ENCODE measurements at regions not wholly inside any gene's neighbourhood (a gene's known extent, or its start where the extent isn't known, plus 50 kb on each side); places are given as distances from the start of the nearest gene placed in this dataset.

DNA sequence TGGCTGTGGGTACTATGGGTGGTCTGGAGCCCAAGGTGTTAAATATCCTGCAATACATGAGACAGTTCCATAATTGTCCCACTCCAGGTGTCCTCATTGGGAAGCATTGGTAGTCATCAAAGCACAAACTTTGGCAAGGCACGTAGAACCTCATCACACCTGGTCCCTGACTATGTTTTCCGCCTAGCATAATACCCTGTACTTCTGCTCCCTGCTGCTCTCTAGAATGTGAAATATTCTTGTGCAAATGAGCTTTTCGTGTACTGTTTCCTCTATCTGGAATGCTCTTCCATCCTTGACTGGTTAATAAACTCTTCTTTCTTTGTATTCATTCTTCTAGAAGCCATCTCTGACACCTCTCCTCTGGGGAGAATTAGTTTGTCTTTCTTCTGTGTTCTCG, 103.2 kb downstream of the EBLN2 start:
- TF ChIP-seq, protein P1, sequence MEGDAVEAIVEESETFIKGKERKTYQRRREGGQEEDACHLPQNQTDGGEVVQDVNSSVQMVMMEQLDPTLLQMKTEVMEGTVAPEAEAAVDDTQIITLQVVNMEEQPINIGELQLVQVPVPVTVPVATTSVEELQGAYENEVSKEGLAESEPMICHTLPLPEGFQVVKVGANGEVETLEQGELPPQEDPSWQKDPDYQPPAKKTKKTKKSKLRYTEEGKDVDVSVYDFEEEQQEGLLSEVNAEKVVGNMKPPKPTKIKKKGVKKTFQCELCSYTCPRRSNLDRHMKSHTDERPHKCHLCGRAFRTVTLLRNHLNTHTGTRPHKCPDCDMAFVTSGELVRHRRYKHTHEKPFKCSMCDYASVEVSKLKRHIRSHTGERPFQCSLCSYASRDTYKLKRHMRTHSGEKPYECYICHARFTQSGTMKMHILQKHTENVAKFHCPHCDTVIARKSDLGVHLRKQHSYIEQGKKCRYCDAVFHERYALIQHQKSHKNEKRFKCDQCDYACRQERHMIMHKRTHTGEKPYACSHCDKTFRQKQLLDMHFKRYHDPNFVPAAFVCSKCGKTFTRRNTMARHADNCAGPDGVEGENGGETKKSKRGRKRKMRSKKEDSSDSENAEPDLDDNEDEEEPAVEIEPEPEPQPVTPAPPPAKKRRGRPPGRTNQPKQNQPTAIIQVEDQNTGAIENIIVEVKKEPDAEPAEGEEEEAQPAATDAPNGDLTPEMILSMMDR (IDR thresholded peaks at IDR 0.05) = no peak
- intact Hi-C loops (cut with micrococcal nuclease) = no loop called here

DNA sequence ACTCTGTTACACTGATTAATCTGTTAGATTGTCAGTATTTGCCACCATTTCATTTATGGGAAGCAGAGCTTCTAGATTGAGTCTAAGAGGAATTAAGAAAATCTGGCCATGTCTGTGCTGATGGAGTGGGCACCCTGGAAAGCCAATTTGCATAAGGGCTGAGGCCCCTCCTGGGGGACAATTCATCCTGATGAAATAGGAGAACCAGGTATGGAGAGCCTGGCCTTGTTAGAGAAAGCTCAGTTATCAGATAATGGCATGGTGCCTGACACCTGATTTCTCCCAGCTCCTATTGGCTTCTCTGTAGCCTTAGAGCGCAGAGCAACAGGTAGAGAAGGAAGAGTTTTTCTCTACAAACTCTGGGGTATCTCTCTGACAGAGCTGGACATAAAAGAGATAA, 114.2 kb downstream of the EBLN2 start:
- intact Hi-C loops (cut with micrococcal nuclease) = no loop called here
- ChIA-PET POLR2A (no interaction called here), CTCF (no interaction called here)
- DNase-seq (no peak), ATAC-seq (no peak)
- H3K4me3 Mint-ChIP-seq = no peak overlapping the region
- TF ChIP-seq, protein P1 (IDR thresholded peaks at IDR 0.05) = no peak
- H3K27me3 Mint-ChIP-seq = no peaks in the 10 kb centered on the region
- no peaks in the 10 kb centered on the region for H3K4me1 Mint-ChIP-seq (ENCODE audit: low read depth)
- no peaks in the 10 kb centered on the region for H3K9me3 Mint-ChIP-seq
- no peak overlapping the region for H3K27ac Mint-ChIP-seq
- H3K36me3 Mint-ChIP-seq (ENCODE audit: low read depth) = no peaks in the 10 kb centered on the region

More for the DNA sequence above, 103.2 kb downstream of the EBLN2 start:
- Mint-ChIP-seq H3K4me1 (ENCODE audit: low read depth) (no peaks in the 10 kb centered on the region), H3K27ac (no peak overlapping the region), H3K27me3 (peaks cover 5% of the 10 kb centered on the region), H3K9me3 (no peaks in the 10 kb centered on the region), H3K36me3 (ENCODE audit: low read depth) (no peaks in the 10 kb centered on the region), H3K4me3 (no peak overlapping the region)
- DNase-seq = no peak
- no peak for ATAC-seq
- ChIA-PET CTCF (no interaction called here), POLR2A (no interaction called here)

- no peak for ATAC-seq
- Mint-ChIP-seq H3K9me3 (no peaks in the 10 kb centered on the region), H3K4me3 (no peak overlapping the region), H3K27ac (no peak overlapping the region), H3K27me3 (no peaks in the 10 kb centered on the region), H3K36me3 (ENCODE audit: low read depth) (no peaks in the 10 kb centered on the region), H3K4me1 (ENCODE audit: low read depth) (no peaks in the 10 kb centered on the region)
- ChIA-PET CTCF (no interaction called here), POLR2A (no interaction called here)
- TF ChIP-seq, protein P1 (IDR thresholded peaks at IDR 0.05) = no peak
- DNase-seq = no peak
- intact Hi-C loops (cut with micrococcal nuclease) = no loop called here
Observed at GRCh38 chr3:73176941-73177340, 115.5 kb downstream of the EBLN2 start.

DNA sequence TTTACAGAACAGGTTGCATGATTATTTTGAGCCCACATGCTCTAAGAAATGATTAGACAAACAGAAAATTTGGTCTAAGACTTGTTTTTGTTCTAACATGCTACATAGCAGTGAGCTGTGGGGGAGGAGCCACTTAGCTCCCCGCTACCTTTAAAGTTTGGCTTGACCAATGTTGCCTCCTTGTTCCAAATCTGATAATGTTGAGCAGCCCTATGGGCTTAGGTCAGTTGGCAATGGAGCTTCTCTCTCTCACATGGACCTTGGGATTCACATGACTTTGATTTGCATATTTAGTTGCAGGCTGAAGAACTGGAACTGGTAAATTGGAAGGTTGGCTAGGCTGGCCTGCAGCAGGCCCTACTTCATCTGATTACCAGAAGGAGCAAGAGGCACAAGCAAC, 116.4 kb downstream of the EBLN2 start:
- no peak overlapping the region for H3K27ac Mint-ChIP-seq
- no peak for ATAC-seq
- peaks cover 1% of the 10 kb centered on the region for H3K27me3 Mint-ChIP-seq
- H3K9me3 Mint-ChIP-seq = no peaks in the 10 kb centered on the region
- H3K36me3 Mint-ChIP-seq (ENCODE audit: low read depth) = no peaks in the 10 kb centered on the region
- TF ChIP-seq, protein P1 (IDR thresholded peaks at IDR 0.05) = no peak
- intact Hi-C loops (cut with micrococcal nuclease) = no loop called here
- H3K4me1 Mint-ChIP-seq (ENCODE audit: low read depth) = no peaks in the 10 kb centered on the region
- ChIA-PET CTCF (no interaction called here), POLR2A (no interaction called here)
- no peak overlapping the region for H3K4me3 Mint-ChIP-seq
- DNase-seq = no peak

DNA sequence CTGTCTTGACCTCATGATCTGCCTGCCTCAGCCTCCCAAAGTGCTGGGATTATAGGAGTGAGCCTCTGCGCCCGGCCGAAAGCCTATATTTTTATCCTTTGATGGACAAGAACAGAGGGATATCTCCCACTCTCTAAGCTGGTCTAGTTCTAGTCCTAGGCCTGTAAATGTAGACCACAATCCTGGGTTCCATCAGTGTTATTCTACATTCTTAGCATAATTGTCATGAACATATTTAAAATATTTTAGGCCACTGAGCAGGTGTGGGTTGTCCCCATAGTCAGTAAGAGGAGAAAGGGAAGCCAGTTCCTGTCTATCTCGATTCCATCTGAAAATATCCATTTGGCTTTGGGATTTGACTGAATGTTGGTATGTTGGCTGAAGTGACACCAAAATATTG, 118.1 kb downstream of the EBLN2 start:
- intact Hi-C loops (cut with micrococcal nuclease) = no loop called here
- H3K36me3 Mint-ChIP-seq (ENCODE audit: low read depth) = no peaks in the 10 kb centered on the region
- ATAC-seq = no peak
- no peak overlapping the region for H3K27ac Mint-ChIP-seq
- no peak overlapping the region for H3K4me3 Mint-ChIP-seq
- H3K27me3 Mint-ChIP-seq = peaks cover 5% of the 10 kb centered on the region
- H3K9me3 Mint-ChIP-seq = no peaks in the 10 kb centered on the region
- ChIA-PET CTCF (interaction anchor here (1.6 kb wide), 1 partner anchor 8 kb away, joined by 4 read pairs; no protein-coding TSS in a partner anchor), POLR2A (no interaction called here)
- no peaks in the 10 kb centered on the region for H3K4me1 Mint-ChIP-seq (ENCODE audit: low read depth)
- TF ChIP-seq, protein P1 (IDR thresholded peaks at IDR 0.05) = no peak
- DNase-seq = no peak

All from activated CD8-positive, alpha-beta T cell treated with anti-CD3 and anti-CD28 coated beads for 36 hours (primary cell).